ENCODE measurements at regions not wholly inside any gene's neighbourhood (a gene's known extent, or its start where the extent isn't known, plus 50 kb on each side); places are given as distances from the start of the nearest gene placed in this dataset.
A peak's percentile ranks its signal among the peaks of the same experiment; 100 is the strongest.

DNA sequence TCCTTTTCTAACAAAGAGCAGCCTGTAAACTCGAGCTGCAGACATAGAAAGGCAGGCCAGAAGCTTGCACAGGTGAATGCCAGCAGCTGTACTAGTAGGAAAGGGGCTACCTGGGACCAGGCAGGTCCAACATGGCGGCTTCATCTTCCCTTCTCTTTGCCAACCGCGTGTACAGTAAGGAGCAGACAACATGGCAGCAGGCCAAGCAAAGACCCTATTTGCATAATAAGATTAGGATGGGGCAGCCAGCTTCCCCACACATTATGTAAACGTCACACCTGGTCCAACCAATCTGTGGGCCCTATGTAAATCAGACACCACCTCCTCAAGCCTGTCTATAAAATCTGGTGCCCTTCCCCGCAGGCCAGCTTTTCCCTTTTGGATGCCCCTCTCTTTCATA is 1186.5 kb upstream of the AUTS2 start:
- no peak for DNase-seq

DNA sequence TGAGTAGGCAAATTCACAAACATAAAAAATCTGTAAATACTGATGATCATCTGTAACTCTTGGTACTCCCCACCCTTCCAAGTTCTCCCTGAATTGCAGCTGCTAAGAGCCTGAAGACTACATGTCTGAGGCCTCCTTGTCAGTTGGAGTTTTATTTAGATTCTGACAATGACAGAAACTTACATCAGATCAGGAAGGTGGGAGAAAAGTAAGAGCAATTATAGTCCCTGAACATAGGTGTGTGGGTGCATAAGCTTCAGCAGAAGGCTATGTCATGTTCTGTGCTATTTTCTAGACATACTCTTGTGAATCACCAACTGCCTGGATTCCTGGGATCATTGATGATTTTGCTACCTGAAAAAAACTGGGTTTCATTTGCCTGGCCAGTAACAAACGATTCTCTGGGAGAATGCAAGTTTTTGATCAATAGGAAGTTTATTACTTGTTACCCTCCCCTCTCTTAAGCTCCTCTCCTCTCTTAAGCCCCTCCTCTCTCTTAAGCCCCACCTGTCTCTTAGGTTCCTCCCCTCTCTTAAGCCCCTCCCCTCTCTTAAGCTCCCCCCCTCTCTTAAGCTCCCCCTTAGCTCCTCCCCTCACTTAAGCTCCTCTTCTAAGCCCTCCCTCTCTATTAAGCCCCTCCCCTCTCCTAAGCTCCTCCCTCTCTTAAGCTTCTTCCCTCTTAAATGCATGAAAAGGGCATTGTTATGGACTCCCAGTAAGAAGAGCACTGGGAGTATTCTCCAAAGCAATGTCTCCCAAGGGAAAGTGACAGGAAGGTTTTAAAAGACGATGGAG is 1183.4 kb upstream of the AUTS2 start:
- DNase-seq = no peak

DNA sequence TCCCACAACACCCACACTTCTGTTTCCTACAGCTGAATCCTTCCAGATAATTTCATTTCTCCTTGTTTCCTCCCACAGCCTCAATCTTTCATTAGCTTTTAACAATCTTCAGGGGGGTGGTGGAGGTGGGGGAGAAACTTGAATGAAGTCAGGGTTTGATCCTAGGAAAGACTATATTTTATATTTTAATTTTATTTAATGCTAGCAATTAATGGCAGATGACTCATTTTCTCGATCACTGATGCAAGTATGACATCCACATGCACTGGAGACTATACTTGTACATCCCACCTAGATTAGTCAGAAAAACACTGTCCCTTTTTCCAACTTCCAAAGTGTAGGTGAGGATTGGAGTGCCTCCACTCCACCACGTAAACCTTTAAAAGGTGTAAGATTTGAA is 1181.3 kb upstream of the AUTS2 start:
- DNase-seq = no peak

DNA sequence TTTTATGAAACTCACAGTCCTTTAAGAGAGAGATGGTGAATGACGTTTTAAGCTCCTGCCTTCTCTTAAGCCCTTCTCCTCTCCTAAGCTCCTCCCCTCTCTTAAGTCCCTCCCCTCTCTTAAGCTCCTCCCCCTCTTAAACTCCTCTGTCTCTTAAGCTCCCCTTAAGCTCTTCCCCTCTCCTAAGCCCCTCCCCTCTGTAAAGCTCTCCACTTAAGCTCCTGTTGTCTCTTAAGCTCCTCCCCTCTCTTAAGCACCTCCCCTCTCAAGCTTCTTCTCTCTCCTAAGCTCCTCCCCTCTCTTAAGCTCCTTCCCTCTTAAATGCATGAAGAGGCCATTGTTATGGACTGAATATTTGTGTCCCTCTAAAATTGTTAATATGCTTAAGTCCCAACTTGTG is 1180.6 kb upstream of the AUTS2 start:
- no peak for DNase-seq

DNA sequence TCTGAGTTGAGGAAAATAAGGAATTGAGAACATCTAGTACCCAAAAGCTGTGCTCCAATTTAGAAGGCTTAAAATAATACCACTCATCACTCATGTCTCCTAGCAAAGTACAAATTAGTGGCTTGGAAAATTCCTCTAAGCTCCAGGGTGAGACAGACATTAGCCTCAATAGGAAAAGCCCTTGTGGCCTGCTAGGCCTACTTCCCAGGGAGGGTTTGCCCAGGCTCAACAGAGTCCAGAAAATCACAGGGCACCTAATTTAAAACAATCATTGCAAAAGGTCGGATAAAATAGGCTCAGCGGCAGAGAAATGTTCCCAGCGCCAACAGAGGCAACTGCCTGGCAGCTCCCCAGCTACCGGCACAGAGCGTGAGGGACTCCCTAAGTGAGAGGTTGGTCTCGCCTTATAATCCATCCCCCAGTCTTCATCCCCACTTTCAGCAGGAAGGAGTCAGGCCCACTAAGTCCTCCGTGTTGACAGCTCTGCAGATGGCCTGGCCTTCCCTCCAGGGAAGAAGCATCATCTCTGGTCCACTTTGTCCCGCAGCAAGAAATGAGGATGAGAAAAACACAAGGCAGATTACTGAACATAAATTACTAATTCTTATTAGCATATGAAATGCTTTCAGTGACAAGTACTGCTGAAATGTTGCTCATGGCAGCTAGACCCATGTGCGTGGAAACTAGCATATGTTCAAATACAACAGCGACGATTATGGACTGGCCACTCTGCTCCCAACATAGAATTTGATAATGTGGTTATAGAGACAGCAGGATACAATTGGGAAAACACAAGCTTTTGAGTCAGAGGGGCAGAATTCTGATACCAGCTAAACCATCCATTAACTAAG is 1177.7 kb upstream of the AUTS2 start:
- no peak for DNase-seq

DNA sequence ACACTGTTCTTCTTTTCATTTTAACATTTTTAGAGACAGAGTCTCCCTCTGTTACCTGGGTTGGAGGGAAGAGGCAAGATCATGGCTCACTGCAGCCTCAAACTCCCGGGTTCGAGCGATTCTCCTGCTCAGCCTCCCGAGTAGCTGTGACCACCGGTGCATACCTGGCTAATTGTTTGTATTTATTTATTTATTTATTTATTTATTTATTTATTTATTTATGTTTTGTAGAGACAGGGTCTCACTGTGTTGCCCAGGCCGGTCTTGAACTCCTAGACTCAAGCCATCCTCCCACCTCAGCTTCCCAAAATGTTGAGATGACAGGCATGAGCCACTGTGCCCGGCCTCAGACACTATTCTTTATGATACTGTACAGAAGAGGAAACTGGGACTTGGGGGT is 1176.6 kb upstream of the AUTS2 start:
- no peak for DNase-seq

DNA sequence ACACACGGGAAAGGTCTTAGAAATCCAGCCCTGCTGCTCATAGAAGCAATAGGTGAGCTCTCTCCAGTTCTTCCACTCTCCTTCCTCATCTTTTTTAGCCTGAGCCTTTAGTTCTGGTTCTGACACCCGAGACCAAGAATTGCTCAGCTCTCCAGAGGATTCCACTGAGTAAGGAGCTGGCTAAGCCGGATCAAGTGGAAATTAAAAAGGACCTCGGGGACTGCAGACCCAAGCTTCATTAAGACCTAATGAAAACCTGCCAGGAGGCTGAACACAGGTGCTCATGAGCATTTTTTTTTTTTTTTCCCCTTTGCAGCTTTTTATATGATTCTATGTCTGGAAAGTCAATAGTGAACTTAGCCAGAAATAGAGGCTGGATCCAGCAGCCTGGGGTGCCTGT is 1176.0 kb upstream of the AUTS2 start:
- DNase-seq = no peak

DNA sequence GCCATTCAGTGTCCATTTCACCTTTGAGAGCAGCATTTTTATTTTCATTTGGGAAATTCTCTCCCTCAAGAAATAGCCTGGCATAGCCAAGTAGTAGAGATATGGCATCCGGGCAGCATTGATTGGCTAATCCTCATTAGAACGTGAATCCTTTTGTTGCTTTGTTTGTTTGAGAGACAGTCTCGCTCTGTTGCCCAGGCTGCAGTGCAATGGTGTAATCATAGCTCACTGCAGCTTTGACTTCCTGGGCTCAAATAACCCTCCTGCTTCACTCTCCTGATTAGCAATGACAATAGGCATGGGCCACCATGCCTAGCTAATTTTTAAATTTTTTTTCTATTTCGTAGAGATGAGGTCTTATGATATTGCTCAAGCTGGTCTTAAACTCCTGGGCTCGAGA is 1174.9 kb upstream of the AUTS2 start:
- DNase-seq = no peak

DNA sequence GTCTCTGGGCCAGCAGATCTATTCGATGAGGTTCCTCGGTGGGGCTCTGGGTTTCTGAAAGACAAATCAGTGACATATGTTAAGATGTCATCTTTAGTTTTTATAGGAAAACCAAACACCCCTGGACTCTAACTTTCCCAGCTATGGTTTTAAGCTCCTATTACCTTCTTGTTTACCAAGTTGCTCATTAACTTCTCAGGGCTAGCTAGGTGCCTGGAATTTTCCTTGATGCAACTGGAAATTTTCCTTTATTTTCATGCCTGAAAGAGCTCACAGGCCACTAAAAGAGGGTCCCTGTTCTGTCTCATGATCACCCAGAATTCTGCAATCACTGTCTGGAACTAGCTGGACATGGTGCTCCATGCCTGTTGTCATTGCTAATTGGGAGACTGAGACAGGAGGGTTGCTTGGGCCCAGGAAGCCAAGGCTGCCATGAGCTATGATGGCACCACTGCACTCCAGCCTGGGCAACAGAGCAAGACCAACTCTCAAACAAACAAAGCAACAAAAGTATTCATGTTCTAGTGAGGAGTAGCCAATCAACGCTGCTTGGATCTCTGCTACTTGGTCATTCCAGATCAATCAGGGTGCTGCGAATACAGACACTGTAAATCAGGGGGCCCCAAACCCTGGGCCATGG is 1173.5 kb upstream of the AUTS2 start:
- no peak for DNase-seq

DNA sequence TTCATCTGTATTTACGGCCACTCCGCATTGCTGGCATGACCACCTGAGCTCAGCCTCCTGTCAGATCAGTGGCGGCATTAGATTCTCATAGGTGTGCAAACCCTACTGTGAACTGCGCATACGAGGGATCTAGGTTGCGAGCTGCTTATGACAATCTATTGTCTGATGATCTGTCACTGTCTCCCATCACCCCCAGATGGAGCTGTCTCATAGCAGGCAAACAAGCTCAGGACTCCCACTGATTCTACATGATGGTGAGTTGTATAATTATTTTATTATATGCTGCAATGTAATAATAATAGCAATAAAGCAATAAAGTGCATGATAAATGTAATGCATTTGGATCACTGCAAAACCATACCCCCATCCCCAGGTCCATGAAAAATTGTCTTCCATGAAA is 1172.9 kb upstream of the AUTS2 start:
- DNase-seq = no peak

DNA sequence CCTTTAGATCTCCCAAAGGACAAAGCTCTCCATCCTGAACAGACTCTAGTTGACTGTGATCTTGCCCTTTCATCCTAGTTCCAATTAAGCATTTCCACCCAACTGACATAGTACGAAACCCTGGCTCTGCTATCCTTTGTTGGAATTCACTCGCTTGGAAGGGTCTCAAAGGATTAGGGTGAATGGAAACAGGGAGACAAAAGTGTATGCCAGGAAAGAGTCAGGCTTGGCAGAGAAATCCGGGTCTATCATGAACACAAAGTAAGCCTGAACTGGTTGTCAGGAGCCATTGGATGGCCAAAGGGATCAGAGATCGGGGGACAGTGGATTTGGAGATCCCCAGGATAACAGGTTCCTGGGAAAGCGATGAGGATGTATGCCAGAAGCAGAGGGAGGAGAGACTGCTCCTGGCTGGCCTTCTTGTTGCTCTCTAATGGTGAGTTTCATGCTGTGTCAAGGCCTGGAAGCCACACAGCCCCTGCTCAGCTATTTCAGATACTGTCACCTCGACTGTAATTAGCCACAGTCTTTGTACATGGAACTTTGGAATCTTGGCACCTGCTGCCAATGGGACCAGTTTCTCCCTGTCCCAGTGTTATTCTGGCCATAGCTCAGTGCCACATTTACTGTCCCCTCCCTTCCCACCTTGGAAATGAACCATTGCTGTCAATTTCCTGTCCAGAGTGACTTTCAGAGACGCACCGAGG is 1168.7 kb upstream of the AUTS2 start:
- DNase-seq = no peak

DNA sequence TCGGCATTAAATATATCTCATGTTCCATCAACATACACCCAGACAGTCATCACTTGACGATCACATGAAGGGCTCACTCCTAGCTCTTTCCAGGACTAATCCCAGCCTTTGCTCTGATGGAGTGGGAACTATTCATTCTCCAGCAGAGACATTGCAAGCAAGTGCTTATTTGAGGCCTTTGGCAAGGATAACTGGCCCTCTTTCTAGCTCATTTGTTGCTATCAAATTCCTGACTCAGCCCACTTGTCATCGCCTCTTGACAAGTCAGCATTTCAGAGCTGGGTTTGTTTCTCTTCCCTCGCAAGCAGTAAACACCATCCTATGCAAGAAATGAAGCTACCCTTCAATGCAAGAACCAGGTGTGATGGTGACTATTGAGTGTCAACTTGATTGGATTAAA is 1165.7 kb upstream of the AUTS2 start:
- no peak for DNase-seq

DNA sequence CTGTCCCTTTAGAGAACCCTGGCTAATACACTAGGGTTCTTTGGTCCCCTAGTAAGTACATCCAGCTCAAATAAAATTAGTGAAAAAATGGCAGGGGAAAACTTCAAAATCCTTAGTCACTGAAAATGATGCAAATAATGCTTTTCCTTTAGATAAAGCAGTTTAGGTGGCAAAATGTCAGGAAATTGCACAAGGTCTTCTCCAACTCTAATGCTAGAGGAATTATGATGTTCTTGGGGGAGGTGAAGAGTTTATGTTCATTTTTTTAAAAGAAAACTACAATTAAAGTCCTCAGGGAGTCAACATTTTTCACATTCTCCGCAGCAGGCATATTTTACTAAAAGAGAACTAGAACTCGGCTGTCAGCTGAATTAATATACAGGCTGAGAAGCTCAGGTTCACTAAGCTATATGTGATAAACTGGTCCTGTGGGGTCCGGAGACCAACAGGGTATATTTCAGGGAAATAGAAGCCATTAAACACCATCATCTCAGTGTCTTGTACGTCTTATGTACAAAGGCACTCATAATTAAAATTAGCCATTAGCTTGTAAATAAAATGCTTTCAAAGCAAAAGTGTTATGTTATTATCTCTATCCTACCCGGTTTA is 1164.7 kb upstream of the AUTS2 start:
- DNase-seq = no peak

DNA sequence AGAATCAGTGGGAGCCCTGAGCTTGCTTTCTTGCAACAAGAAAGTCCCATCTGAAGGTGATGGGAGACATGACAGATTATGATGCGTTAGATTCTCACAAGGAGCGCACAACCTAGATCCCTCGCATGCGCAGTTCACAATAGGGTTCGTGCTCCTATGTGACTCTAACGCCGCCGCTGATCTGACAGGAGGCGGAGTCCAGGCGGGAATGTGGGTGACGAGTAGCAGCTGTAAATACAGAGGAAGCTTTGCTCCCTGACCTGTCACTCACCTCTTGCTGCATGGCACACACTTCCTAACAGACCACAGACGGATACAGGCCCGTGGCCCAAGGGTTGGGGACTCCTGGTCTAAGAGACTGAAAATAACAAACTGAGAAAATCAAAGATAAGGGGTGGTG is 1163.4 kb upstream of the AUTS2 start:
- DNase-seq = no peak

DNA sequence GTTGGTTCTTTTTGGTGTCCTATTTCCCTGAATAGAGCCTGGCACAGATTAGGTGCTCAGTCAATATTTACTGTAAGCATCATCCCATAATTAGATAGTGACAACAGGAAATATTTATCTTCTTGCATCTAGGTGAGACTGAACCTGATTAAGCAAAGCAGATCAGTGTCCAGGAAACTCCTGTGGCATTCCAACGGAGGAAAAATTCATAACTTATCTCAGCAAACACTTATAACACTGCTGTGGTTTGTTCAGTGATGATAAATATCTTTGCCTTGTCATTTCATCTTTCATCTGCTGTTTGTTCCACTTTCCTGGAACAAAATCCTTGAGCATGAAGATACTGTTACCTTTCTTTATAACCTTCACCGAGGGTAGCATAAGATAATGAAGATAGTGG is 1160.3 kb upstream of the AUTS2 start:
- no peak for DNase-seq

DNA sequence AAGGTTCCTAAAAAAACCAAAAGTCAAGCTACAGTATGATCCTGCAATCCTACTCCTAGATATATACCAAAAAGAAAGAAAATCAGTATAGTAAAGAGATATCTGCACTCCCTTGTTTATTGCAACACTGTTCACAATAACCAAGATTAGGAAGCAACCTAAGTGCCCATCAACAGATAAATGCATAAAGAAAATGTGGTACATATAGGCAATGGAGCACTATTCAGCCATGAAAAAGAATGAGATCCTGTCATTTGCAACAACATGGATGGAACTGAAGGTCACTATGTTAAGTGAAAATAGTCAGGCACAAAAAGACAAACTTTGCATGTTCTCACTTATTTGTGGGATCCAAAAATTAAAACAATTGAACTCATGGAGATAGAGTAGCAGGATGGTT is 1159.5 kb upstream of the AUTS2 start:
- DNase-seq = no peak

DNA sequence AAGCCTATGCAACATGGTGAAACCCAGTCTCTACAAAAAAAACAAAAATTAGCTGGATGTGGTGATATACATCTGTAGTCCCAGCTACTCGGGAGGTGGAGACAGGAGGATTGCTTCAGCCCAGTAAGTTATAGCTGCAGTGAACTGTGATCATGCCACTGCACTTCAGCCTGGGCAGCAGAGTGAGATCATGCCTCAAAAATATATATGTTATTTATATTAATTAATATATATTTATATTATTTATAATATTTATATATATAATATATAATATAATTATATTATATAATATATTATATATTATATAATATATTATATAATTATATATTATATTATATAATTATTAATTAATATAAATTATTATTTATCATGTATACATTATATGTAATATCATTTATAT is 1158.4 kb upstream of the AUTS2 start:
- DNase-seq = no peak

DNA sequence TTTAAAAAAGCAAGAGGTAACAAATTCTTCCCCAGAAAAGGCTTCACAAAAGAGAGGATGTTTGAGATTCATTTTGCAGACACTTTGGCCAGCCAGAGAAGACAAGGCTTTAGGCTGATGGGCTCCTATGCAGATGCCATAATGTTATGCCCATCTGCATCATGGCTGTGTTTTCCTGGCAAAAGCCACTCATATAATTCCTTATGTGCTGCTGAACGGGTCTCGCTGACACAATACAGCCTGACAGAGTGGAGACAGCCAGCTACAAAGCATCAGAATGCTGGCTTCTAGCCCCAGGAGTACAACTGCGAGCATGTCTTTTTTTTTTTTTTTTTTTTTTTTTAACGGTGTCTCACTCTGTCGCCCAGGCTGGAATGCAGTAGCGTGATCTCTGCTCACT is 1157.4 kb upstream of the AUTS2 start:
- DNase-seq = peak in 1 of 5 experiments; percentile 2

DNA sequence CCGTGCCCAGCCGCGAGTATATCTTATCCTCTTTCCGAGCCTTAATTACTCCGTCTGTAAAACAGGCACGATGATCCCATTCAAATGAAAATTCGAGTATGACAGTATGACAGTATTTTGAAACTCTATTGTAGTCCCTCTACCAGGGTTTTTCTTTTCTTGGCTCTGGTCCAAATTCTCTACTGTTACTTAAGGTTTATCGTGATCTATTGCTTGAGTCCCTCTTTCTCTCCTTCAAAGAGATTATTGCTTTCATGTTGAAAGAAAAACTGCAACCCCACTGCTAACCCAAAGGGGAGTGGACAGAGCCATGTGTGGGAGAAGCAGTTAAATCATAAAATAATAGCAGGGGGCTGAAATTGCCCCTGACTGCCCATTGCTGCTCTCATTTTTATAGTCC is 1156.6 kb upstream of the AUTS2 start:
- DNase-seq = no peak

DNA sequence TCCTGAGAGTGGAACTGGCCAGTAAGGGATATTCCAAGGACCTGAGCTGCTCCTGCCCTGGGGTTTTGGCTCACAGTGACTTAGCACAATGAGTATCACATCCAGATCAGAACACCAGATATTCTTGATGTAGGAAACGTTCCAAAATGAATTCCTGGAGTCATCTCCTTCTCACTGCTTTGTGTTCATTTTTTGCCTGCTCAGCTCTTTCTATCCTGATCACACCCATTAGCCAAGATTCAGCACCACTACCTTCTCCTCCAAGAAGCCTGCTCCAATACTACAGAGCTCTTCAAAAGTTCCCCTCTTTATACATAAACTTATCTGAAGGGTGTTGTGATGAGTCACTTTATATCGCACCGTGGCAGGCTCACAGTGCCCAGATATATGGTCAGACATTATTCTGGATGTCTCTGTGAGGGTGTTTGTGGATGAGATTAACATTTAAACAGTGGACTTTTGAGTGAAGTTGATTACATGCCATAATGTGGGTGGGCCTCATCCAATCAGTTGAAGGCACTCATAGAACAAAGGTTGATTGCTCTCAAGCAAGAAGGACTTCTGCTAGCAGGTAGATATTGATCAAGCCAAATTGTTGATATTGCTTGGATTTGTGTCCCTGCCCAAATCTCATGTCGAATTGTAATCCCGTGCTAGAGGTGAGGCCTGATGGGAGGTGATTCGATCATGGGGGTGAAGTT is 1155.2 kb upstream of the AUTS2 start:
- DNase-seq = no peak

DNA sequence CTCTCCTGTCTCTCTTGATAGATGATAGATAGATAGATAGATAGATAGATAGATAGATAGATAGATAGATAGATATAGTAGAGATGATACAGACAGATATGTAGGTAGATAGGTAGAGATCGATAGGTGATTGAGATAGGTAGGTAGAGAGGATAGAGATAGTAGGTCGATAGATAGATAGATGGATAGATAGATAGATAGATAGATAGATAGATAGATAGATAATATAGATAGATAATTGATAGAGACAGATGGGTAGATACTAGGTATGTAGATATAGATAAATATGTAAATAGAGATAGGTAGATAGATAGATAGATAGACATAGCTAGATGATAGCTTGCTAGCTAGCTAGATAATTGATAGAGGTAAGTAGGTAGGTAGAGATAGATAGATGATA is 1154.2 kb upstream of the AUTS2 start:
- DNase-seq = no peak

DNA sequence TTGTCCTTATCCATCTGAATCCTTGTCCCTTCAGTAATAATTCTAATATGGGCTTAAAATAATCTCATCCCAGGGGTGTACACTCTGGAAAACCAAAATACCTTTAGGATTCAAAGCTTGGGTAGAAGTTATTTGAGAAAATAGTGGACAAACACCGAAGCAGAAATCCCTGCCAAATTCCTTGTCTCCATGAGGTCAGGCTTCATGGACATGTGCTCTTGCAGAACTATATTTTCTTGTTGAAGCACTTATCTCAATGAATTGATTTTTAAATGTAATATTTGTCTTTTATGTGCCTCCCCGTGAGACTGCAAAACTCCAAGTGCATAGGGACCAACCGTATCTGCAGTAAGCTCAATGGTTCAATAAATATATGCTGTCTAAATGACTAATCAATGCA is 1153.3 kb upstream of the AUTS2 start:
- DNase-seq = no peak
